ENCODE measurements at regions not wholly inside any gene's neighbourhood (a gene's known extent, or its start where the extent isn't known, plus 50 kb on each side); places are given as distances from the start of the nearest gene placed in this dataset.
"Not testable (repeated sequence)": the region's sequence is repeated elsewhere in the genome, so short reads cannot be mapped to it uniquely, and the experiment has no call there.

- H3K9me3 Mint-ChIP-seq: no peaks in the 10 kb centered on the region
- no peaks in the 10 kb centered on the region for H3K4me1 Mint-ChIP-seq
- no peaks in the 10 kb centered on the region for H3K36me3 Mint-ChIP-seq (ENCODE audit: low read depth)
- CTCF ChIA-PET: no interaction called here
- no peaks in the 10 kb centered on the region for H3K27me3 Mint-ChIP-seq
- no peak for DNase-seq
- H3K27ac Mint-ChIP-seq: no peak overlapping the region
- no peak overlapping the region for H3K4me3 Mint-ChIP-seq
- POLR2A ChIA-PET: no interaction called here
Measured at GRCh38 chr6:81126150-81126549, 626.3 kb downstream of the TENT5A start.

DNA sequence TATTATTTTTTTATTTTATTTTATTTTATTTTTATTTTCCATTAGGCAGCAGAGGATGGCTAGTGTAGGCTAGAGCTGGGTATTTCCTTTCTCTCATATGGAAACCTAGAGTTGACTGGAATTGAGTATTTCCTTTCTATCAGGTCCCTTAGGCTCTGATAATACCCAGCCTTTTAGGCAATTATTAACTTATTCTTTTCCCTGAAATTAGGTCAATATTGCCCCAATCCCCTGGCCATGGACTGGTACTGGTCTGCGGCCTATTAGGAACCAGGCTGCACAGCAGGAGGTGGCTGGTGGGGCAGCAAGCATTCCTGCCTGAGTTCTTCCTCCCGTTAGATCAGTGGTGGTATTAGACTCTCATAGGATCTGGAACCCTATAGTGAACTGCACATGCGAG, 632.2 kb downstream of the TENT5A start:
- no peaks in the 10 kb centered on the region for H3K4me1 Mint-ChIP-seq
- H3K36me3 Mint-ChIP-seq (ENCODE audit: low read depth): no peaks in the 10 kb centered on the region
- peaks cover 2% of the 10 kb centered on the region for H3K9me3 Mint-ChIP-seq
- CTCF ChIA-PET: no interaction called here
- DNase-seq: no peak
- H3K4me3 Mint-ChIP-seq: no peak overlapping the region
- H3K27me3 Mint-ChIP-seq: no peaks in the 10 kb centered on the region
- no peak overlapping the region for H3K27ac Mint-ChIP-seq
- POLR2A ChIA-PET: no interaction called here

DNA sequence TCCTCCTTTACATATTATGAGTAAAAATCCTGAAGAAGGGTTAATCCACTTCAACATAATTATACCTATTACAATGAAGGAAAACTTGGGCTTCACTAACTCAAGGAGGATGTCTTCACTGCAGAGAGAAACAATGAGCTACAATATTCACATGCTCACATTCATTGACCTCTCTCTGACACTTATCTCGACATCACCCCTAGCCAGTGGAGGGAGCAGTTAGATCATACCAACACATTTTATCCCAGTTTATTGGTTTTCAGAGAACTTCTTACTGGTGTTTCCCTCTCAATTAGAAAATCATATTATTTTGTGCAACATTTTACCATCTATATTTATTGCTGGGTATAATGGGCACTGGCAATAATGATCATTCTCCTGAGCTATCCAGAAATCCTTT, 646.5 kb downstream of the TENT5A start:
- Mint-ChIP-seq H3K9me3 (peaks cover 2% of the 10 kb centered on the region), H3K4me1 (no peaks in the 10 kb centered on the region), H3K36me3 (ENCODE audit: low read depth) (no peaks in the 10 kb centered on the region), H3K27ac (no peak overlapping the region), H3K27me3 (no peaks in the 10 kb centered on the region), H3K4me3 (no peak overlapping the region)
- CTCF ChIA-PET: no interaction called here
- DNase-seq: no peak
- POLR2A ChIA-PET: no interaction called here

DNA sequence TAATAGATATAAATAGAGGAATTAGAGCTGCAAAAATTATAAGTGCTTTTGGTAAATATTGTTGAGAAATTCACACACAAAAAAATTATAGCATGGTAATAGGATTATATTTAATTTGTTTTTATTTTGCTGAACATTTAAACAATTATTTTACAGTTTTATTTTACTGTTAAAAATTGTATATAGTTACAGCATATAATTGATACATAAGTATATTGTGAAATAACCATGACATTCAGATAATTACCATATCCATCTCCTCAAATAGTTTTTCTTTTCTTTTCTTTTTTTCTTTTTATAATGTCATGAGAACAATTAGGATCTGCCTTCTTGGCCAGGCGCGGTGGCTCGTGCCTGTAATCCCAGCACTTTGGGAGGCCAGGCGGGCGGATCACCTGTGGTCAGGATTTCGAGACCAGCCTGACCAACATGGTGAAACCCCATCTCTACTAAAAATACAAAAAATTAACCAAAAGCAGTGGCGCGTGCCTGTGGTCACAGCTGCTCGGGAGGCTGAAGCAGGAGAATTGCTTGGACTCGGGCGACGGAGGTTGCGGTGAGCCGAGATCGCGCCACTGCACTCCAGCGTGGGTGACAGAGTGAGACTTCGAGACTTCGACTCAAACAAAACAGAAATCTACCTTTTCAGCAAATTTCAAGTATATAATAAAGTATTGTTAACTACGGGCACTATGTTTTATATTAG, 654.2 kb downstream of the TENT5A start:
- POLR2A ChIA-PET: no interaction called here
- Mint-ChIP-seq H3K36me3 (ENCODE audit: low read depth) (no peaks in the 10 kb centered on the region), H3K9me3 (peaks cover 2% of the 10 kb centered on the region), H3K4me3 (no peak overlapping the region), H3K27me3 (no peaks in the 10 kb centered on the region), H3K4me1 (no peaks in the 10 kb centered on the region), H3K27ac (no peak overlapping the region)
- CTCF ChIA-PET: no interaction called here
- no peak for DNase-seq

- CTCF ChIA-PET; H3K27me3 Mint-ChIP-seq; H3K4me3 Mint-ChIP-seq; H3K27ac Mint-ChIP-seq; H3K9me3 Mint-ChIP-seq; H3K36me3 Mint-ChIP-seq (ENCODE audit: low read depth); POLR2A ChIA-PET; DNase-seq; H3K4me1 Mint-ChIP-seq: not testable (repeated sequence)
Measured at GRCh38 chr6:81096464-81096863, 656.0 kb downstream of the TENT5A start.

- Mint-ChIP-seq H3K4me1 (no peaks in the 10 kb centered on the region), H3K27ac (no peak overlapping the region), H3K36me3 (ENCODE audit: low read depth) (no peaks in the 10 kb centered on the region), H3K9me3 (no peaks in the 10 kb centered on the region), H3K27me3 (no peaks in the 10 kb centered on the region), H3K4me3 (no peak overlapping the region)
- ChIA-PET CTCF (no interaction called here), POLR2A (no interaction called here)
- DNase-seq: no peak
Measured at GRCh38 chr6:81093051-81093450, 659.4 kb downstream of the TENT5A start.

- Mint-ChIP-seq H3K9me3 (no peaks in the 10 kb centered on the region), H3K4me1 (no peaks in the 10 kb centered on the region), H3K27me3 (no peaks in the 10 kb centered on the region), H3K4me3 (no peak overlapping the region), H3K36me3 (ENCODE audit: low read depth) (no peaks in the 10 kb centered on the region), H3K27ac (no peak overlapping the region)
- ChIA-PET POLR2A (no interaction called here), CTCF (no interaction called here)
- DNase-seq: no peak
Measured at GRCh38 chr6:81088145-81088544, 664.3 kb downstream of the TENT5A start.

DNA sequence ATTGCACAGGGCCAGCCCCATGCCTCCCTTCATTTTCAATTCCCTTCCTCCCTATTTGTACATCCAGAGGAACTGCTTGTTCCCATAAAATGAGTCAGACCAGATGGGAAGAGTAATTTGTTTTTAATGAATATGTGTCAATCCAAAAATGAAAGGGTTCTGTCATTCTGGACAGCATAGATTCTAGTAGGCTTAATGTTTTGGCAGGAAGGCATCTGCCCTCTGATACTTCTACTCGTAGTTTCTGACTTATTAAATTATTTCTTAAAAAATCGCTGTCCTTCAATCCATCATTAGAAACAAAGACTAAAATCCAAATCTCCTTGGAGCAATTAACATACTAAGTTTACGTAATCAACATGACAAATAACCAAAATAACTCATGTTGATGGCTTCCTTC, 665.5 kb downstream of the TENT5A start:
- Mint-ChIP-seq H3K4me3 (no peak overlapping the region), H3K9me3 (no peaks in the 10 kb centered on the region), H3K36me3 (ENCODE audit: low read depth) (no peaks in the 10 kb centered on the region), H3K27me3 (no peaks in the 10 kb centered on the region), H3K4me1 (no peaks in the 10 kb centered on the region), H3K27ac (no peak overlapping the region)
- CTCF ChIA-PET: no interaction called here
- DNase-seq: no peak
- POLR2A ChIA-PET: no interaction called here

DNA sequence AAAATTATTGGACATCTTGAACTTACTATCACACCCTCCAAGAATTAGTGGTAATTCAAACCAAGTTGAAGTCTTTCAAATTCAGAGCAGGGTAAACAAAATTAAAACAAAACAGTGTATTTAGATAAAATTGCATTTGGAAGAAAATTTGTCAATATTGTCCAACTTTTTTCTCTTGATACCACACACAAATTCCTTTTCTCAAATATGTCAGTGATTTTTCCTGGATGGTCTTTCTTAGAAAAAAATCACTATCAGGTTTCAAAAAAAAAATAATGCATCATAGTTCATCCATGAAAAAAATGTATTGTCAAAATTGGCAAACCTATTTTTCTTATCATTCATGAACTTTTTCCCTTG, 667.1 kb downstream of the TENT5A start:
- ChIA-PET POLR2A (no interaction called here), CTCF (no interaction called here)
- Mint-ChIP-seq H3K27me3 (no peaks in the 10 kb centered on the region), H3K4me3 (no peak overlapping the region), H3K4me1 (no peaks in the 10 kb centered on the region), H3K9me3 (no peaks in the 10 kb centered on the region), H3K27ac (no peak overlapping the region), H3K36me3 (ENCODE audit: low read depth) (no peaks in the 10 kb centered on the region)
- DNase-seq: no peak

- no peaks in the 10 kb centered on the region for H3K27me3 Mint-ChIP-seq
- H3K27ac Mint-ChIP-seq: no peak overlapping the region
- H3K36me3 Mint-ChIP-seq (ENCODE audit: low read depth): no peaks in the 10 kb centered on the region
- H3K4me1 Mint-ChIP-seq: no peaks in the 10 kb centered on the region
- DNase-seq: no peak
- POLR2A ChIA-PET: no interaction called here
- CTCF ChIA-PET: no interaction called here
- H3K4me3 Mint-ChIP-seq: no peak overlapping the region
- H3K9me3 Mint-ChIP-seq: no peaks in the 10 kb centered on the region
Measured at GRCh38 chr6:81084776-81085430, 667.6 kb downstream of the TENT5A start.

- Mint-ChIP-seq H3K27me3 (no peaks in the 10 kb centered on the region), H3K4me3 (no peak overlapping the region), H3K36me3 (ENCODE audit: low read depth) (no peaks in the 10 kb centered on the region), H3K4me1 (no peaks in the 10 kb centered on the region), H3K27ac (no peak overlapping the region), H3K9me3 (peaks cover 1% of the 10 kb centered on the region)
- ChIA-PET POLR2A (no interaction called here), CTCF (no interaction called here)
- no peak for DNase-seq
Measured at GRCh38 chr6:81075974-81076373, 676.5 kb downstream of the TENT5A start.

- Mint-ChIP-seq H3K27me3 (no peaks in the 10 kb centered on the region), H3K4me3 (no peak overlapping the region), H3K9me3 (peaks cover 3% of the 10 kb centered on the region), H3K36me3 (ENCODE audit: low read depth) (no peaks in the 10 kb centered on the region), H3K27ac (no peak overlapping the region), H3K4me1 (no peaks in the 10 kb centered on the region)
- ChIA-PET POLR2A (no interaction called here), CTCF (interaction anchor here (0.7 kb wide), 1 partner anchor 415 kb away, joined by 3 read pairs; no protein-coding TSS in a partner anchor)
- DNase-seq: no peak
Measured at GRCh38 chr6:81073318-81073717, 679.2 kb downstream of the TENT5A start.

DNA sequence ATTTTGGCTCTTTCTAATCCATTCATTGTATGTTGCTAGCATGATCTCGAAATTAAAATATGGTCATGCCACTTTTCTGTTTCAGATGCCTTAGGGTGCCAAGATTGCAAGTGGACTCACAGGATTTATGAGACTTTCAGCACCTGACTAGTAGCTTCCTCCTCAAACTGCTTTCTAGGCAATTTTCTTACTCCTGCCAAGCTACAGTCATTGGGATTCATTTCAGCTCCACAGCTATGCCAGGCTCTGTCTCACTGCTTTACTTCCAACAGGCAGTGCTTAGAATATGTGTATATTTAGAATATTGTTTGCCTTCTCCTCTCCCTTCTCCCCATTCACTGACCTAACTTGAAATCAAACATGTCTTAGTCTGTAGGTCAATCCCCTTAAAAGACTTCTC, 681.4 kb downstream of the TENT5A start:
- Mint-ChIP-seq H3K36me3 (ENCODE audit: low read depth) (no peaks in the 10 kb centered on the region), H3K4me3 (no peak overlapping the region), H3K27me3 (no peaks in the 10 kb centered on the region), H3K27ac (no peak overlapping the region), H3K4me1 (no peaks in the 10 kb centered on the region), H3K9me3 (peaks cover 3% of the 10 kb centered on the region)
- DNase-seq: no peak
- ChIA-PET CTCF (interaction anchor here (0.5 kb wide), 1 partner anchor 1272 kb away, joined by 5 read pairs; no protein-coding TSS in a partner anchor), POLR2A (no interaction called here)

GRCh38 chr6:81067057-81067456, 685.4 kb downstream of the TENT5A start:
- H3K4me1 Mint-ChIP-seq: no peaks in the 10 kb centered on the region
- POLR2A ChIA-PET: no interaction called here

More at GRCh38 chr6:81067057-81067456, 685.4 kb downstream of the TENT5A start:
- CTCF ChIA-PET: no interaction called here
- no peak overlapping the region for H3K27ac Mint-ChIP-seq
- no peak for DNase-seq
- H3K27me3 Mint-ChIP-seq: no peaks in the 10 kb centered on the region
- H3K9me3 Mint-ChIP-seq: peaks cover 5% of the 10 kb centered on the region
- no peaks in the 10 kb centered on the region for H3K36me3 Mint-ChIP-seq (ENCODE audit: low read depth)
- H3K4me3 Mint-ChIP-seq: no peak overlapping the region
